ENCODE measurements at regions not wholly inside any gene's neighbourhood (a gene's known extent, or its start where the extent isn't known, plus 50 kb on each side); places are given as distances from the start of the nearest gene placed in this dataset.

GRCh38 chrX:82998163-82998562 is 509.9 kb upstream of the POU3F4 start:
- H3K4me1 Mint-ChIP-seq (ENCODE audit: low read depth, unreplicated experiment): no peaks in the 10 kb centered on the region
- no peak overlapping the region for H3K27ac Mint-ChIP-seq (ENCODE audit: unreplicated experiment)
- intact Hi-C loops (cut with micrococcal nuclease; ENCODE audit: unreplicated experiment): no loop called here
- H3K36me3 Mint-ChIP-seq (ENCODE audit: insufficient read depth, unreplicated experiment): no peaks in the 10 kb centered on the region
- H3K9me3 Mint-ChIP-seq (ENCODE audit: low read depth, unreplicated experiment): no peaks in the 10 kb centered on the region
- no peak for DNase-seq
- no peak for TF ChIP-seq CTCF (IDR thresholded peaks at IDR 0.05; ENCODE audit: unreplicated experiment)
- H3K27me3 Mint-ChIP-seq (ENCODE audit: unreplicated experiment): no peaks in the 10 kb centered on the region
- H3K4me3 Mint-ChIP-seq (ENCODE audit: low read depth, unreplicated experiment): no peak overlapping the region
- CTCF ChIA-PET: no interaction called here
- BruUV-seq (replicated peaks): no TSS peak

GRCh38 chrX:83004012-83004411 is 504.1 kb upstream of the POU3F4 start:
- BruUV-seq (replicated peaks): no TSS peak
- Mint-ChIP-seq H3K9me3 (ENCODE audit: low read depth, unreplicated experiment) (peaks cover 3% of the 10 kb centered on the region), H3K4me3 (ENCODE audit: low read depth, unreplicated experiment) (no peak overlapping the region), H3K36me3 (ENCODE audit: insufficient read depth, unreplicated experiment) (no peaks in the 10 kb centered on the region), H3K4me1 (ENCODE audit: low read depth, unreplicated experiment) (no peaks in the 10 kb centered on the region), H3K27me3 (ENCODE audit: unreplicated experiment) (no peaks in the 10 kb centered on the region), H3K27ac (ENCODE audit: unreplicated experiment) (no peak overlapping the region)
- DNase-seq: no peak
- CTCF ChIA-PET: no interaction called here
- TF ChIP-seq CTCF (IDR thresholded peaks at IDR 0.05; ENCODE audit: unreplicated experiment): no peak
- intact Hi-C loops (cut with micrococcal nuclease; ENCODE audit: unreplicated experiment): no loop called here

- DNase-seq: no peak
- Mint-ChIP-seq H3K9me3 (ENCODE audit: low read depth, unreplicated experiment) (peaks cover 3% of the 10 kb centered on the region), H3K27ac (ENCODE audit: unreplicated experiment) (no peak overlapping the region), H3K4me3 (ENCODE audit: low read depth, unreplicated experiment) (no peak overlapping the region), H3K36me3 (ENCODE audit: insufficient read depth, unreplicated experiment) (no peaks in the 10 kb centered on the region), H3K4me1 (ENCODE audit: low read depth, unreplicated experiment) (no peaks in the 10 kb centered on the region), H3K27me3 (ENCODE audit: unreplicated experiment) (no peaks in the 10 kb centered on the region)
- CTCF ChIA-PET: no interaction called here
- TF ChIP-seq CTCF (IDR thresholded peaks at IDR 0.05; ENCODE audit: unreplicated experiment): no peak
- intact Hi-C loops (cut with micrococcal nuclease; ENCODE audit: unreplicated experiment): no loop called here
- no TSS peak for BruUV-seq (replicated peaks)
Observed at GRCh38 chrX:83008415-83008814, 499.7 kb upstream of the POU3F4 start.

- TF ChIP-seq CTCF (IDR thresholded peaks at IDR 0.05; ENCODE audit: unreplicated experiment): no peak
- Mint-ChIP-seq H3K4me3 (ENCODE audit: low read depth, unreplicated experiment) (no peak overlapping the region), H3K36me3 (ENCODE audit: insufficient read depth, unreplicated experiment) (no peaks in the 10 kb centered on the region), H3K27me3 (ENCODE audit: unreplicated experiment) (no peaks in the 10 kb centered on the region), H3K4me1 (ENCODE audit: low read depth, unreplicated experiment) (no peaks in the 10 kb centered on the region), H3K27ac (ENCODE audit: unreplicated experiment) (no peak overlapping the region), H3K9me3 (ENCODE audit: low read depth, unreplicated experiment) (peaks cover 10% of the 10 kb centered on the region)
- BruUV-seq (replicated peaks): no TSS peak
- no peak for DNase-seq
- intact Hi-C loops (cut with micrococcal nuclease; ENCODE audit: unreplicated experiment): no loop called here
- CTCF ChIA-PET: no interaction called here
Observed at GRCh38 chrX:83019258-83019657, 488.8 kb upstream of the POU3F4 start.

GRCh38 chrX:83022020-83022419 is 486.1 kb upstream of the POU3F4 start:
- H3K27ac Mint-ChIP-seq (ENCODE audit: unreplicated experiment): no peak overlapping the region
- no peaks in the 10 kb centered on the region for H3K4me1 Mint-ChIP-seq (ENCODE audit: low read depth, unreplicated experiment)
- DNase-seq: peak; percentile 55
- no TSS peak for BruUV-seq (replicated peaks)
- intact Hi-C loops (cut with micrococcal nuclease; ENCODE audit: unreplicated experiment): no loop called here
- H3K36me3 Mint-ChIP-seq (ENCODE audit: insufficient read depth, unreplicated experiment): no peaks in the 10 kb centered on the region
- no peak overlapping the region for H3K4me3 Mint-ChIP-seq (ENCODE audit: low read depth, unreplicated experiment)
- H3K9me3 Mint-ChIP-seq (ENCODE audit: low read depth, unreplicated experiment): peaks cover 9% of the 10 kb centered on the region
- H3K27me3 Mint-ChIP-seq (ENCODE audit: unreplicated experiment): no peaks in the 10 kb centered on the region
- CTCF ChIA-PET: no interaction called here
- no peak for TF ChIP-seq CTCF (IDR thresholded peaks at IDR 0.05; ENCODE audit: unreplicated experiment)

All from Calu3 (cell line).